ENCODE measurements at regions not wholly inside any gene's neighbourhood (a gene's known extent, or its start where the extent isn't known, plus 50 kb on each side); places are given as distances from the start of the nearest gene placed in this dataset.

DNA sequence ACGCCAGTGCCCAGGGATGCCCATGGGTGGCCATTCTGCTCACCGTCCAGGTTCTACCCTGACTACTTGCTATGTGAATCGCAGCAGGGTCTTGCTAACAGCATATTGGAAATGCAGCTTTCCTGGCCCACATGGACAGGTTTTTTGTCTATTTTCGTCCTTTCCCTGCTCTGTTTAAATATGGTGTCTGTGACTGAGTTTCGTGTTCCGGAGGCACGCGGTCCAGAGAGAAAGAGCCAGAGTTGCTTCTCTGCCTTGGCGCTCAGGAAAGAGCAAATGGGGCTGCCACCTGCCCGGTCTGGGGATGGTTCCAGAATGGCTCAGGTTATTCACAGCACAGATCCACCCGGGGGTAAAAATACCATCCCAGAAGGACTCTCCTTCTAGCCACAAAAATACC is 456.2 kb downstream of the BCL11A start:
- Histone ChIP-seq H3K79me2 (ENCODE audit: control insufficient read depth, insufficient read depth, low read length) (no peaks in the 10 kb centered on the region), H3K4me3 (ENCODE audit: control extremely low read depth in 1 of 5, extremely low read depth in 1 of 5, insufficient read depth in 1 of 5, low read depth in 2 of 5, low read length in 4 of 5) (no peak overlapping the region), H3K9ac (ENCODE audit: low read length) (no peak overlapping the region), H2AFZ (ENCODE audit: insufficient read depth, low read depth, low read length, poor library complexity, severe bottlenecking) (no peak overlapping the region), H4K20me1 (ENCODE audit: control insufficient read depth, insufficient read depth, low read length, poor library complexity, severe bottlenecking) (no peaks in the 10 kb centered on the region), H3K4me1 (ENCODE audit: control insufficient read depth in 2 of 2, insufficient read depth in 2 of 2, low read length in 2 of 2) (peaks cover 7 to 8% of the 10 kb centered on the region in 2 donors), H3K27me3 (replicated peaks in 1 of 4; ENCODE audit: control extremely low read depth in 1 of 4, control insufficient read depth in 3 of 4, insufficient read depth in 4 of 4, low read length in 3 of 4) (no peaks in the 10 kb centered on the region), H3K36me3 (replicated peaks in 1 of 2; ENCODE audit: control extremely low read depth in 1 of 2, control insufficient read depth in 1 of 2, extremely low read depth in 1 of 2, insufficient read depth in 2 of 2, low read length in 1 of 2) (no peaks in the 10 kb centered on the region), H3K27ac (ENCODE audit: low read length in 2 of 2) (no peak overlapping the region), H3K4me2 (replicated peaks; ENCODE audit: low read depth, low read length, poor library complexity, severe bottlenecking) (no peak overlapping the region), H3K9me3 (ENCODE audit: control extremely low read depth in 1 of 3, control insufficient read depth in 2 of 3, insufficient read depth in 1 of 3, low read length in 2 of 3) (no peaks in the 10 kb centered on the region)
- peaks cover 18% of the 10 kb centered on the region for H3K4me1 Mint-ChIP-seq
- POLR2A ChIA-PET, result no interaction called here
- intact Hi-C loops (cut with micrococcal nuclease), result no loop called here
- H3K27me3 Mint-ChIP-seq, result peaks cover 2% of the 10 kb centered on the region
- H3K4me3 Mint-ChIP-seq, result no peak overlapping the region
- WGBS (ENCODE audit: insufficient coverage), result 94% methylated on average over 9 of the region's 11 CpGs
- CTCF ChIA-PET, result no interaction called here
- ATAC-seq (ENCODE audit: low read depth) (no peak), DNase-seq (no peak)
- no peak overlapping the region for H3K27ac Mint-ChIP-seq
- no peaks in the 10 kb centered on the region for H3K9me3 Mint-ChIP-seq (ENCODE audit: insufficient read depth)
- no peak for TF ChIP-seq EZH2 (IDR thresholded peaks at IDR 0.05; ENCODE audit: borderline replicate concordance, insufficient read depth, low read depth, low read length, poor library complexity, severe bottlenecking)
- TF ChIP-seq, protein P1, sequence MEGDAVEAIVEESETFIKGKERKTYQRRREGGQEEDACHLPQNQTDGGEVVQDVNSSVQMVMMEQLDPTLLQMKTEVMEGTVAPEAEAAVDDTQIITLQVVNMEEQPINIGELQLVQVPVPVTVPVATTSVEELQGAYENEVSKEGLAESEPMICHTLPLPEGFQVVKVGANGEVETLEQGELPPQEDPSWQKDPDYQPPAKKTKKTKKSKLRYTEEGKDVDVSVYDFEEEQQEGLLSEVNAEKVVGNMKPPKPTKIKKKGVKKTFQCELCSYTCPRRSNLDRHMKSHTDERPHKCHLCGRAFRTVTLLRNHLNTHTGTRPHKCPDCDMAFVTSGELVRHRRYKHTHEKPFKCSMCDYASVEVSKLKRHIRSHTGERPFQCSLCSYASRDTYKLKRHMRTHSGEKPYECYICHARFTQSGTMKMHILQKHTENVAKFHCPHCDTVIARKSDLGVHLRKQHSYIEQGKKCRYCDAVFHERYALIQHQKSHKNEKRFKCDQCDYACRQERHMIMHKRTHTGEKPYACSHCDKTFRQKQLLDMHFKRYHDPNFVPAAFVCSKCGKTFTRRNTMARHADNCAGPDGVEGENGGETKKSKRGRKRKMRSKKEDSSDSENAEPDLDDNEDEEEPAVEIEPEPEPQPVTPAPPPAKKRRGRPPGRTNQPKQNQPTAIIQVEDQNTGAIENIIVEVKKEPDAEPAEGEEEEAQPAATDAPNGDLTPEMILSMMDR (IDR thresholded peaks at IDR 0.05), result no peak

DNA sequence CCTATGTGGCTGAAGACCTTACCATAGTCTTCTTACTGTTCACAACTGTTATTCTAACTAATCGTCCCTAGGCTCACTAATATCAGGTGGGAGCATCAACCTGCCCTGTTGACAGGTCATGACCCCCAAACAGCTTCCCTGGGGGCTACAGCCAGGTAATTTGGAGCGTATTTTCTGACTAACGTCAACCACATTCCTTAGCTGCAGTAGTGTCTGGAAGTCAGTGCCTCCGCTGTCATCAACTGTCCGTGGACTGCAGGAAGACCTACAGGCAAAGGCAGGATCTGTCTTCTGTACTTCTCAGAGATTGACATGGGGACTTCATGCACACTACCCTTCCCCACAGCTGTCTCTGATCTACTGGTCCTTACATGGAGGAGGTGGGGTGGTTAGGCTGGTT is 456.9 kb downstream of the BCL11A start:
- 98% methylated on average over 4 of the region's 5 CpGs for WGBS (ENCODE audit: insufficient coverage)
- Histone ChIP-seq H3K79me2 (ENCODE audit: control insufficient read depth, insufficient read depth, low read length) (no peaks in the 10 kb centered on the region), H3K4me2 (replicated peaks; ENCODE audit: low read depth, low read length, poor library complexity, severe bottlenecking) (no peak overlapping the region), H3K4me1 (ENCODE audit: control insufficient read depth in 2 of 2, insufficient read depth in 2 of 2, low read length in 2 of 2) (peaks cover 7 to 8% of the 10 kb centered on the region in 2 donors), H3K9ac (ENCODE audit: low read length) (no peak overlapping the region), H4K20me1 (ENCODE audit: control insufficient read depth, insufficient read depth, low read length, poor library complexity, severe bottlenecking) (no peaks in the 10 kb centered on the region), H3K27me3 (replicated peaks in 1 of 4; ENCODE audit: control extremely low read depth in 1 of 4, control insufficient read depth in 3 of 4, insufficient read depth in 4 of 4, low read length in 3 of 4) (no peaks in the 10 kb centered on the region), H3K9me3 (ENCODE audit: control extremely low read depth in 1 of 3, control insufficient read depth in 2 of 3, insufficient read depth in 1 of 3, low read length in 2 of 3) (no peaks in the 10 kb centered on the region), H3K36me3 (replicated peaks in 1 of 2; ENCODE audit: control extremely low read depth in 1 of 2, control insufficient read depth in 1 of 2, extremely low read depth in 1 of 2, insufficient read depth in 2 of 2, low read length in 1 of 2) (no peaks in the 10 kb centered on the region), H2AFZ (ENCODE audit: insufficient read depth, low read depth, low read length, poor library complexity, severe bottlenecking) (no peak overlapping the region), H3K27ac (ENCODE audit: low read length in 2 of 2) (no peak overlapping the region), H3K4me3 (ENCODE audit: control extremely low read depth in 1 of 5, extremely low read depth in 1 of 5, insufficient read depth in 1 of 5, low read depth in 2 of 5, low read length in 4 of 5) (no peak overlapping the region)
- Mint-ChIP-seq H3K27me3 (peaks cover 2% of the 10 kb centered on the region), H3K27ac (no peak overlapping the region), H3K4me3 (no peak overlapping the region), H3K9me3 (ENCODE audit: insufficient read depth) (no peaks in the 10 kb centered on the region), H3K4me1 (peaks cover 18% of the 10 kb centered on the region)
- intact Hi-C loops (cut with micrococcal nuclease), result no loop called here
- ATAC-seq (ENCODE audit: low read depth), result no peak
- TF ChIP-seq, protein P1 (IDR thresholded peaks at IDR 0.05), result no peak
- TF ChIP-seq EZH2 (IDR thresholded peaks at IDR 0.05; ENCODE audit: borderline replicate concordance, insufficient read depth, low read depth, low read length, poor library complexity, severe bottlenecking), result no peak
- ChIA-PET POLR2A (no interaction called here), CTCF (no interaction called here)
- no peak for DNase-seq
